Prostate gland (tissue), 2 donors: ENCODE measurements at regions not wholly inside any gene's neighbourhood (a gene's known extent, or its start where the extent isn't known, plus 50 kb on each side); places are given as distances from the start of the nearest gene placed in this dataset.
"Not testable (repeated sequence)": the region's sequence is repeated elsewhere in the genome, so short reads cannot be mapped to it uniquely, and the experiment has no call there.

Source experiments
- POLR2A ChIP-seq: fragments of 450-650 bp; IDR thresholded peaks from one replicate; pipeline ENCODE4 v1.6.1; 2016; ENCODE audit warnings: antibody characterized with exemption, mild to moderate bottlenecking
- POLR2AphosphoS5 ChIP-seq: sonication (generic); formaldehyde crosslinking; IDR thresholded peaks from one replicate; pipeline ENCODE4 v1.6.1; 2017; ENCODE audit warnings: antibody characterized with exemption
- TF ChIP-seq, protein P1 (sequence below), 4 experiments: fragments of 200-600 bp in 2 of 4; fragments of 450-650 bp in 2 of 4; sonication (generic) in 2 of 4; IDR thresholded peaks; 1 replicate in 3 of 4; 2 replicates in 1 of 4; pipeline ENCODE4 v1.5.1; 2016 to 2019; ENCODE audit warnings: antibody characterized with exemption in 4 of 4, mild to moderate bottlenecking in 2 of 4, moderate library complexity in 2 of 4

DNA sequence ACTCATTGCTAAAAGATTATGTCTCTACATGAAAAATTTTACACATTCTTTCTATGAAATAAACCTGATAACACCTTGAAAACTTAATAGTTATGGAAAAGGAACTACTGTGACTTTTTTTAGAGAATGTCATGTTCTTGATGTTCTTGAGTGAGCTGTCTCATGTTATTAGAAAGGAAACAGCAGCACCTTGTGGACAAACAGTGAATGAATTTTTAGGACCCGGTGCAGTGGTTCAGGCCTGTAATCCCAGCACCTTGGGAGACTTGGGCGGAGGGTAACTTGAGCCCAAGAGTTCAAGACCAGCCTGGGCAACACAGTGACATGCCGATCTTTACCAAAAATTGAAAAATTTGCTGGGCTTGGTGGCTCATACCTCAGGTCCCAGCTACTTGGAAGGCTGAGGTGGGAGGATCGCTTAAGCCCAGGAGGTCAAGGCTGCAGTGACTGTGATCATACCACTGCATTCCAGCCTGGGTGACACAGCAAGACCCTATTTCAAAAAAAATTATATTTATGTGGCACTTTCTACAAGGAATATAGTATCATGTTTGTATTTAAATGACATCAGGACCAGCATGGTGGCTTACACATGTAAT, 2207.4 kb upstream of the DEFB115 start:
- TF ChIP-seq POLR2AphosphoS5, POLR2A: not testable (repeated sequence)
- TF ChIP-seq, protein P1, sequence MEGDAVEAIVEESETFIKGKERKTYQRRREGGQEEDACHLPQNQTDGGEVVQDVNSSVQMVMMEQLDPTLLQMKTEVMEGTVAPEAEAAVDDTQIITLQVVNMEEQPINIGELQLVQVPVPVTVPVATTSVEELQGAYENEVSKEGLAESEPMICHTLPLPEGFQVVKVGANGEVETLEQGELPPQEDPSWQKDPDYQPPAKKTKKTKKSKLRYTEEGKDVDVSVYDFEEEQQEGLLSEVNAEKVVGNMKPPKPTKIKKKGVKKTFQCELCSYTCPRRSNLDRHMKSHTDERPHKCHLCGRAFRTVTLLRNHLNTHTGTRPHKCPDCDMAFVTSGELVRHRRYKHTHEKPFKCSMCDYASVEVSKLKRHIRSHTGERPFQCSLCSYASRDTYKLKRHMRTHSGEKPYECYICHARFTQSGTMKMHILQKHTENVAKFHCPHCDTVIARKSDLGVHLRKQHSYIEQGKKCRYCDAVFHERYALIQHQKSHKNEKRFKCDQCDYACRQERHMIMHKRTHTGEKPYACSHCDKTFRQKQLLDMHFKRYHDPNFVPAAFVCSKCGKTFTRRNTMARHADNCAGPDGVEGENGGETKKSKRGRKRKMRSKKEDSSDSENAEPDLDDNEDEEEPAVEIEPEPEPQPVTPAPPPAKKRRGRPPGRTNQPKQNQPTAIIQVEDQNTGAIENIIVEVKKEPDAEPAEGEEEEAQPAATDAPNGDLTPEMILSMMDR (IDR thresholded peaks at IDR 0.05), result not testable (repeated sequence)
